C1 segment of cervical spinal cord (tissue), 14 donors: ENCODE measurements at regions not wholly inside any gene's neighbourhood (a gene's known extent, or its start where the extent isn't known, plus 50 kb on each side); places are given as distances from the start of the nearest gene placed in this dataset.
A peak's percentile ranks its signal among the peaks of the same experiment; 100 is the strongest.
"Not testable (repeated sequence)": the region's sequence is repeated elsewhere in the genome, so short reads cannot be mapped to it uniquely, and the experiment has no call there.

ENCODE experiments used
- DNase-seq, 14 donors: peaks; one replicate each; lab custom pipeline; 2025; lab: John Stamatoyannopoulos, UW

DNA sequence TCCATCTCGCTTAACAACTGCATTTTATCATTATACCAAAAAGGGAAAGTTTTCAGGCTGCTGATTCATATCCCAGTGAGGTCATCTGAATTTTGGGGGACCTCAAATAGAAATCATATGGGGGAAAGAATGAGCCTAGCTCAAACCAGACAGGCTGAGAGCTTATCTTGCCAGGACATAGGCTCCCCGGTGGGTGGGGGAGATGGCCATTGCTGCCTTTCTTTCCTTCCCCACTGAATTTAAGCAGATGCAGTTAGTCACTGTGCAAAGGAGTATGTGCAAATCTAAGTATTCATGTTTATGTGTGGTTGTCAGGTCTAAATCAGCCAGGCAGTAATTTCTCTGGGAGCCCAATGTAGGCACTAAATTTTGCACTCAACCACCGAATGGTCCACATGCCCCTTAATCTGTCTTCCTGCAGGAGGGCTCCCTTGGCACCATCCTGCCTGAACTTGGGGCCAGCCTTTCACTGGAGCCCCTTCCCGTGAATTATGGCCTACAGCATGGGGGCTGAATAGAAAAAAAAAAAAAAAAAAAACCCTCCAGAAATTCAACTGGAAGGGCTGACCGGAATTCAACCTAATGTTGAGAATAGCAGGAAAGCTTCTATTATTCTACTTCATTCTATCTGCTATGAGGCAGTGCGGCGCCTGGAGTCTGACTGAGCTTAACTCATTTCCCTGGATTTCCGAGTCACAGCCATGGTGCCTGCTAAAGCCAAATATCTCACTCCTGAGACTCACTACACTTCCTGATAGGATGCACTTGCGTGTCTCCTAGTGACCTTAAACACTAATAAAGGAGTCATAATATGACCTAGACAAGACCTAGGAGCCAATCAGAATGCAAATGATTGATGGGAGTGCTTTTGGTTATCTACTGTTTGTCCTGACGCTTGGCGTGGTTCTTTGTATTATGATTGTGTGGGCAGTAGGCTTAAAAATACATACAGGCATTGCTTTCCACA lies 161.5 kb upstream of the HEY2 start:
- DNase-seq: peak in 1 of 14 donors; percentile 11

DNA sequence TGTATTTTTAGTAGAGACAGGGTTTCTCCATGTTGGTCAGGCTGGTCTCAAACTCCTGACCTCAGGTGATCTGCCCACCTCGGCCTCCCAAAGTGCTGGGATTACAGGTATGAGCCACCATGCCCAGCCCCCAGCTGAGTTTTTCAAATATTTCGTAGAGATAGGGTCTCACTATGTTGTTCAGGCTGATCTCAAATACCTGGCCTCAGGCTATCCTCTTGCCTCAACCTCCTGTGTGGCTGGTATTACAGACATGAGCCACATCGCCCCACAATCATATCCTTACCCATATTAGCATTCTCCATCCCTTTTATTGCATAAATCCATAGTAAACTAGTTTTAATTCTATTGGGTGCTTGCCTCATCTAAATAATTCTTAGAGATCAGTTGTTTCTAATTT lies 157.6 kb upstream of the HEY2 start:
- not testable (repeated sequence) for DNase-seq

DNA sequence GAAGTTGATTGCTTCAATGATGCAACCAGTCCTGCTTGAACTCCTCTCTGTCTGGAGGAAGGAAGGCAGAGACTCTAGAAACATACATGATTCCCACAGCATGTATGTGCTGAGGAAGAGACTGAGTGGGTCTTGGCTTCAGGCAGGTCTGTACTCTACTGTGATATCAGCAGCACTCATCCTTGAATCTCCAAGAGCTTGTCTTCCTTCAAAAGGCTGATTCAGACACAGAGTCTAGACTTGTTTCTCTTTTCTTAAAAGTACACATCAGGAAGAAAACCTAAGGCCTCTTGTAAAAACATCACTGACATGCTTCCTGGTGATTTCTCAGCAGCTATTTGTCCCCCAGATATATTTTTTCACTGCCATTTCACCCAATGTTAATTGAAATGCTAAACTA lies 155.7 kb upstream of the HEY2 start:
- DNase-seq: no peak

DNA sequence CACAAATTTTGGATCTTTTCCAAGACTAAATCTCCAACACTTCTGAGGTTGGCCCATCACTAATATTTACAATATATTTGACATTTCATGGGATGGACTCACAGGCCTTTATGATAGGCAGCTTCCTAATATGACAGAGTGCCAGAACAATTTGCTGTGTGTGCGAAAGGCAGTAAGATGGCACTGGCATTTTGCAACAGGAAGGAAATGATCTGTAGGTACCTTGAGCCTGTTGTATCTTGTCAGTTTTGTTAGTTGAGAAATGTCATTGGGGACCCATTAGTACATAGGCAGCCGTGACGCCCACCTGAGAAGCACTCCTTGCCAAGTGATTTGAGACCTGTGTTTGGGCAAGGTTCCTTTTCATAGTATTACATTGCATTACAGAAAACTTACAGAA lies 153.4 kb upstream of the HEY2 start:
- DNase-seq: no peak

DNA sequence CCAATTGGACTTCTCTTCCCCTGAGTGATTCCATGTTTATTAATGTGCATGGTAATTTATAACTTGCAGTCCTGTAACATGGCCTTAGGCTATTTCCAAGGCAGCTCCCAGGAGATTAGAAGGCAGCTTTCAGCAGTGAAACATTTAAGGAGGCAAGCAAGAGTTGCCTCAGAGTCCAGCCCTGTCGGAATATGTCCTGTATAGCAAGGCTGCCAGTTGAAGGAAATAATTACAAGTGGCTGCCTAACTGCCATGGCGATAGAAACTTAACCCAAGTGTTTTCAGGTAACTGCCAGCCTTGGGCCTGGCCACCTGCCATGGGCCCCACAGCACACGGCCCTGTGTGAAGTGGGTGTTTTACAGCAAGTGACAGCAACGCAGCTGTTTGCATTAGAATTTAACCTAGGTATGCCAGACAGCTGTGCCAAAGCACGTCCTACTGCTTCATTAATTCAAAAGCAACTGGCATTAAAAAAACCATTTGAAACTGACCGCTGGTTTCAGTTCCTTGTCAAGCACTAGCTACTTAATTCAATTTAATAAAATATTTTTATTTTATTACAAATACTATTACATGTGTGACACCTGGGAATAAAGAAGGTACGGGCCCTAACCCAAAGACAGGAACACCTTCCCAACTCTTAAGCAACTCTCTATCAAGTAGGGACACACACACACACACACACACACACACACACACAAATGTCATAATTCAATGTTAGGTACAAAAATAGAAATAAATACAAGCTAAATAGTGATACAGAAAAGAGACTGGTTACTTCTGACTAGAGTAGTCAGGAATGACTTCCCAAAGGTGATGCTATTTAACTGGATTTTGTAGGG lies 151.8 kb upstream of the HEY2 start:
- DNase-seq: peak in 2 of 14 donors; percentile 27 to 35

DNA sequence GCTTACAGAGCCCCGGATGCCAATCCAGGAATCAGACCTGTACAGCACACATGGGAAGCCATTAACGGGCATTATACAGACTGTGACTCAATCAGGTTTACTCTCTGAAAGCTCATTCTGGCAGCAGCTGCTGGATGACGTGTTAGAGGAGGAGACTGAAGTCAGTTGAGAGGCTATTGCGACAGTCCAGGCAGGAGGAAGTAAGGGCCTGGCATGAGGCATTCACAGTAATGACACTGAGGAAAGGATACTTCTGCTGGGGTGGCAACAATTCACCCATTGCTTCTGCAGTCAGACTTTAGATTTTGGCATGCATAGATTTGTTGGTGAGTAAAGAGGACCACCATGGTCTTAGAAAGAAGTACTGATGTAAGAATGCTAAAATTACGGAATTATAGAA lies 151.0 kb upstream of the HEY2 start:
- DNase-seq: peak in 2 of 14 donors; percentile 9 to 18

DNA sequence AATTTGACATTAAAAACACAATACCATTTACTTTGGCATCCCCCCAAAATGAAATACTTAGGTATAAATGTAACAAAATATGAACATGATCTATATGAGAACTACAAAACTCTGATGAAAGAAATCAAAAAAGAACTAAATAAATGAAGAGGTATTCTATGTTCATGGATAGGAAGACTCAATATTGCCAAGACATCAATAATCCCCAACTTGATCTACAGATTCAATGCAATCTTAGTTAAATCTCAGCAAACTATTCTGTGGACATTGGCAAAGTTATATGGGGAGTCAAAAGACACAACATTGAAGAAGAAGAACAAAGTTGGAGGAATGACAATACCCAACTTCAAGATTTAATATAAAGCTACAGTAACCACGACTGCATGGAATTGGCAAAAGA lies 145.2 kb upstream of the HEY2 start:
- DNase-seq: no peak

DNA sequence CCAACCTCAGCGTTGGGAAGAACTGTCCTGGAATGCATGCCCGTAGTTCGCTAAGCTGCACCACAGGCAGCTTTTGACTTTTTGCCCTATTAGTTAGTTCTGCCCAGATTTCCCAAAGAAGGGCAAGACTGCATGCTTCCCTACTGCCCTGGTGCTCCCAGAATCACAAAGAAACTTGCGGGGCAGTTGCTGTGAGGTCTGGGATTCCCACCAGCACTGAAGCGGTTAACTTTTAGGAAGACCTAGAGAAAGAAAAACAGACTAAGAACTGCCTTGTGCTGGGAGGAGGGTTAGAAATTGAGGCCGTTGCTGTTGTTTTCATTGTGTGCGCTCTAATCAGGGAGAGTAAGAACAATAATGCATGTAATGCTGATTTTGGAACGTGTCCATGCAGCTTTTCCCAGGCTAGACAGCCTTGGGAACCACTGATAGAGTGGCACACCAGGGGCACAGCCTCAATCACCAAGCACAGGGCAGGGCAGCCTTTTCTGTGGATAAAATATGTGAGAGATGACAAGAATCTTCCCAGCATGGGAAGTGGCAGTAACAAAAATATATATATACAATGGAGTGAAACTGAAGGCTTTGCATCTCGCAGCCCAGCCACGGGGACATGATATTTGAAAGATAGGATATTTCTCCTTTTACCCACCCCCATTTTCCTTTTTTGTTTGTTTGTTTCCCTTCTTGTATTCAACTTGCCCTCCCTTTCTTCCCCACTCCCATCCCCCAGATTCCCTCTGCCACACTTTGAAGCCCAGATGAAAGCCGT lies 137.7 kb upstream of the HEY2 start:
- peak in 4 of 14 donors; percentile 24 to 63 (median 45) for DNase-seq

DNA sequence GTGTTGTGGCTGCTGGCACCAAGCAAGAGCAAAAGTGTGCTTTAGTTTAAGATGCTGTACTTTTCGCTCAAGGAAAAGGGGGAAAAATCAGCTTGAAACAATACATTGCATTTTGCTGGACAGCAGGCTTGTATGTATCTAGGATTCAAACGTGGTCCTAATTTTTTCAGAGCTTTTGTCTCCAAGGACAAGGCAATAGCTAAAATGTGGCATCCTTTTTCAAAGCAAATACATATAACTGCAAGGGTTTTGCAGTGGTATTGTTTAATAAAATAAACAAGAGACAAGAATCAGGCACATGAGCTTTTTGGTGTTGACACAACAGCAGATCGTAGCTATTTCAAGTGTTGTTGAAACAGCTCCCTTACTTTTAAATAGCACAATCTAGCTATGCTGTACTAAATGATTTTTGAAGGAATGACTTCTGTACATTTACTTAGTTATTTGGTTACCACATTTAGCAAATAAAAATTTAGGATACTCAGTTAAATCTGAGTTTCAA lies 137.0 kb upstream of the HEY2 start:
- no peak for DNase-seq

DNA sequence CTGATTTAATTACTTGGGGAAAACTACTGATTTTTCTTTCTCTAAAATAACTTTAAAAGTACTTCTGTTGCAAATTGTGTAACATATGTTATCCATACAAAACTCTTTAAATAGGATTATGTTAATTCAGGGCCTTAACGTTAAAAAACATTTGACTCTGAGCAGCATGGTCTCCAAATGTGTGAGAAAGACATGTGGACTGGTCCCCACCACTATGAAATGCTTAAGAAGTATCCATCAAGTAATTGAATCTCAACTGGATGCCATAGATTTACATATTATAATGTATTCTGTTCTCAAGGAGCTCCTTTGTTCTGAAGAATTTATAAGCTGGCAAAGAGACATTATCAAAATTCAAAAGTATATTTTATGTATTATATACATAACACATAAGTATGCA lies 130.8 kb upstream of the HEY2 start:
- DNase-seq: no peak

DNA sequence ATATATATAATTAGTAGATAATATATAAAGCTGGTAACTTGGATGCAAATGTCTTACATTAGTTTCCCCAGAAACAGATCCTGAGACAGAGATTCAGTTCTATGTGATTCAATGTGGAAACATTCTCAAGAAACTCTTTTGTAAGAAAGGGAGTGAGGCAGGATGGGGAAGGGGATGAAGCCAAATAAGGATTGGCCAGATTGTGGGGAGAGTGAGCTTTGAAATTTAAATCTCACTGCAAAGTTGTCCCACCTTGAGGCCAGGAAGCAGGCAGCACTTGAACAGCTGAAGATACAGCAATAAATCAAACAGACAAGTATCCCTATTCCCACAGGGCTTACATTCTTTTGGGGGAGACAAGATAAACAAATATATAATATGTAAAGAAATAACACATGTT lies 126.3 kb upstream of the HEY2 start:
- DNase-seq: no peak

DNA sequence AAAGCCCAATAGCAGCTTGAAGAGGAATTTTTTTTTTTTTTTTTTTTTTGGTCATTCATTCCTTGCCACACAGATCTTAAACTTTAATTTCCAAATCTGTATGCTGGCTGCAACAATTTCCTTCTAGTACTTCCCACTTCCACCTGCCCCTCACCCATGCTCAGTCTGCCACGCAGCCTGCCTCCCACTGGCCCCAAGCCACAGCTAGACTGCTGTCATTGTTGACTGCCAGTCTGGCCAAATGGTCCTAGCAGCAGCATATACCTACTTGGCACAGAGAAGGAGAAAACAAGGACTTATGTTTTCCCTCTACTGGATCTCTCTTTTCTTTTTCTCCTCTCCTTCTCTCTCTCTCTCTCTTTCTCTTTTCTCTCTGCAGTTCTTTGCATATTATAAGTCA lies 118.3 kb upstream of the HEY2 start:
- DNase-seq: no peak

DNA sequence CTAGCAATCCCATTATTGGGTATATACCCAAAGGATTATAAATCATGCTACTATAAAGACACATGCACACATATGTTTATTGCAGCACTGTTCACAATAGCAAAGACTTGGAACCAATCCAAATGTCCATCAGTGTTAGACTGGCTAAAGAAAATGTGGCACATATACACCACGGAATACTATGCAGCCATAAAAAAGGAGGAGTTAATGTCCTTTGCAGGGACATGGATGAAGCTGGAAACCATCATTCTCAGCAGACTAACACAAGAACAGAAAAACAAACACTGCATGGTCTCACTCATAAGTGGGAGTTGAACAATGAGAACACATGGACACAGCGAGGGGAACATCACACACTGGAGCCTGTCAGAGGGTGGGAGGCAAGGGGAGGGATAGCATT lies 113.4 kb upstream of the HEY2 start:
- not testable (repeated sequence) for DNase-seq

DNA sequence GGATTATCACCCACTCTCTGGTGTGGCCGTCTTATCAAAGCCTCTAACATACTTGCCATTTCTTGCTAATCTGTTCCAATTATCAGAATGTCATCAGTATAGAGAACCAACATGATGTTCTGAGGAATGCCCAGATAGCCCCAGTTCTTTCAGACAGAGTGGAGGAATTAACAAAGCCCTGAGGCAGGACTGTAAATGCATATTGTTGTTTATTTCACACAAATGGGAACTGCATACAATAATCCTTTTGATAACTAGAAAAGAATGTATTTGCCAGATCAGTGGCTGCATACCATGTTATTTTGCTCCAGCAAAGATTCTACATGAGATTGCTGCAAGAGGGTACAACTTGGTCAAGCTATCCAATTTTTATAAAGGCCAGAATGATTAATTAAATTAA lies 112.8 kb upstream of the HEY2 start:
- no peak for DNase-seq

DNA sequence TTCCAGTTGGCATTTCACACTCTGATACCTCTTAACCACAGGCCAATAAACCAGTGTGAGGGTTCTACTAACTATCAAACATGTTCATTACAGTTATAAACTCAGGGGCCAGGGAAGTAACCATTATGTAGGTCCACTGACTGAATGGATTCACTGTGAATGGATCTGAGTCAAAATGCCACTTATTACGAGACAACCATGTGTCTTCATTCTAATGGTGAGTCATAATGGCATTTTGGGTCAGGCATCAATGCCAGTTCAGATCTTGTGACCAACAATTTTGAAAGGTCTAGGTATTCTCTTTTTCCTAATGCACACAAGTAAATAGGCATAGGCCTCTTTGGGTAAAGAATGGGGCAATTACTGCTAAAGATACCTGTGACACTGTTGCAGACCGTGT lies 112.2 kb upstream of the HEY2 start:
- DNase-seq: no peak

DNA sequence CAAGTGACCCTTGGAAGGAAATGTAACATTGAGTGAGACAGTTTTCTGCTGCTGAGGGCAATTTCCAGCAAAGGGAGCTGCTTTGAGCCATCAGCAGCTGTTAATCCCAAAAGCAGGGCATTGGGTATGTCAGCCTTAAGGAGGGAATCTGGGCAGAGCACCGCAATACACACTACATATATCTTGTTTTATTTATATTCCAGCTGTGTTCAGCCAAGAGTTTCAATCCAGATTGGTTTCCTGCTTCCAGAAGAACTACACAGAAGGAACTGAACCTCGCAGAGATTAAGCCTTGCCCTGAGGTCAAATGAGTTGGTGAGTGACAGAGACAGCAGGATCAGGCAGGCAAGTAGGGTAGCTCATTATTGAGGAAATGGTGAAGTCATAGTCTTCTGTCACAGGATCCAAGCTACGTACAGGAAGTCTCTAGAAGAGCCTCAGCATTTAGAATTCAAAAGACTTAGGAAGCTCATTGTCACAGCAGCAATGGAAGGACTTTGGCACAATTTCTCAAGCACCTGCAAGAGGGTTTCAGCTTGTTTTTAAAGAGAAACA lies 109.9 kb upstream of the HEY2 start:
- DNase-seq: no peak

DNA sequence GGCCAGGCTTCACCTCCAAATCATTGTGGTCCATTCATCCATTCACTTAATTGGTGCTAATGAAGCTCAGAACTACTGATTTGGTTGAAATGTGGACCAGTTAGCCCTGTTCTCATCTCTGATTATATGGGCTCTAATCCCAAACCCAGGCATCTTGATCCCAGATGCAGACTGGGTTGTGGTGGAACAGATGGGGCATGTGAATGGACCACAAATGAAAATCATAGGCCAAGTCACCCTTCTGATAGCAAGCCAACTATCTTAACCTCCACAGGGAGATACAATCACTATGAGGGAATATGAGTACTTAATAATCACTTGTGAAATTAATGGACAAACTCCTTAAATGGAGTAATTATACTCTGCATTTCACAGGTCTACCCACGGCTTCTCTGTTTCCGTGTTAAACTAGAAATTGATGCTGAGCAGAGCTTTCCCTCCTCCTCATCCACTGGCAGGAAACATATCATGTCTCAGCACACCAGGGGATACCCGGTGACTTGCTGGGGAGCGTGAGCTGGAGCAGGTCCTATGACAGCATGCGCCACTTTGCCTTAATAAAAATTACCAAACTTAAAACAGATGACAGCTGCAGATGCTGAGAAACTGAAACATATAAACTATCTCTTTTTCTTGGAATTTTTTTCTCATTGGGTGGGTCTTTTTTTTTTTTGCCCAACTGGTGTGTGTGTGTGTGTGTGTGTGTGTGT lies 108.8 kb upstream of the HEY2 start:
- no peak for DNase-seq

DNA sequence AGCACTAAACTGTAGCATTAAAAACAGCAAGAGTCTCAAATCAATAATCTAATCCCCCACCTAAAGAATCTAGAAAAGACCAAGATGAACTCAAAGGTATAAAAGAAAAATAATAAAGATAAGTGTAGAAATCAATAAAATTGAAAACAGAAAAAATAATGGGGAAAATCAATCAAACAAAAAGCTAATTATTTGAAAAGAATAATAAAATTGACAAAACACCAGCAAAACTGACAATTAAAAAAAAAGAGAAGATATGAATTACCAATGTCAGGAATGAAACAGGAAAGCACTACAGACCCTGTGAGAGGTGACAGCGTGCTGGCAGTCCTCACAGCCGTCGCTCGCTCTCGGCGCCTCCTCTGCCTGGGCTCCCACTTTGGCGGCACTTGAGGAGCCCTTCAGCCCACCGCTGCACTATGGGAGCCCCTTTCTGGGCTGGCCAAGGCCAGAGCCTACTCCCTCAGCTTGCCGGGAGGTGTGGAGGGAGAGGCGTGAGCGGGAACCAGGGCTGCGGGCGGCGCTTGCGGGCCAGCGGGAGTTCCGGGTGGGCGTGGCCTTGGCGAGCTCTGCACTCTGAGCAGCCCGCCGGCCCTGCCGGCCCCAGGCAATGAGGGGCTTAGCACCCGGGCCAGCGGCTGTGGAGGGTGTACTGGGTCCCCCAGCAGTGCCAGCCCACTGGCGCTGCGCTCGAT lies 105.3 kb upstream of the HEY2 start:
- not testable (repeated sequence) for DNase-seq

DNA sequence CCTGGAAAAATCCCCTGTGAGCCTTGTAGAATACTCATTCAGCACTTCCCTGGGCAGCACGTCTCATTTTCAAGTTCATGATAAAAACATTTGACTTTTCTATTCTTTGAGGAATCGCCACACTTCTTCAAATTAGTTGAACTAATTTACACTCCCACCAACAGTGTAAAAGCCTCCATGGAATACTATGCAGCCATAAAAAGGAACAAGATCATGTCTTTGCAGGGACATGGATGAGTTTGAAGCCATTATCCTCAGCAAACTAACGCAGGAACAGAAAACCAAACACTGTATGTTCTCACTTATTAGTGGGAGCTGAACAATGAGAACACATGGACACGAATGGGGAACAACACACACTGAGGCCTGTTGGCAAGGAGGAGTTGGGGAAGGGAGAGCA lies 102.0 kb upstream of the HEY2 start:
- DNase-seq: no peak

DNA sequence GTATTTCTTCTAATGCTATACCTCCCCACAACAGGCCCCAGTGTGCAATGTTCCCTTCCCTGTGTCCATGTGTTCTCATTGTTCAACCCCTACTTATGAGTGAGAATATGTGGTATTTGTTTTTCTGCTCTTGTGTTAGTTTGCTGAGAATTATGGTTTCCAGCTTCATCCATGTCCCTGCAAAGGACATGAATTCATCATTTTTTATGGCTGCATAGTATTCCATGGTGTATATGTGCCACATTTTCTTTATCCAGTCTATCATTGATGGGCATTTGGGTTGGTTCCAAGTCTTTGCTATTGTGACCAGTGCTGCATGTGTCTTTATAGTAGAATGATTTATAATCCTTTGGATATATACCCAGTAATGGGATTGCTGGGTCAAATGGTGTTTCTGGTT lies 95.7 kb upstream of the HEY2 start:
- not testable (repeated sequence) for DNase-seq
